ENCODE measurements at regions not wholly inside any gene's neighbourhood (a gene's known extent, or its start where the extent isn't known, plus 50 kb on each side); places are given as distances from the start of the nearest gene placed in this dataset.

- TF ChIP-seq FOXK2 (IDR thresholded peaks at IDR 0.05) (no peak), ARID3A (IDR thresholded peaks at IDR 0.05; ENCODE audit: low read depth, low read length) (no peak), CTCF (CRISPR knock-in tag; IDR thresholded peaks at IDR 0.05) (no peak), ARHGAP35 (CRISPR knock-in tag; IDR thresholded peaks at IDR 0.05; ENCODE audit: borderline replicate concordance) (no peak)
These were observed 281.8 kb upstream of the ARRDC4 start for GRCh38 chr15:97678656-97679055.

All from HepG2 (cell line).